Fibroblast of the aortic adventitia (primary cell): ENCODE measurements at regions not wholly inside any gene's neighbourhood (a gene's known extent, or its start where the extent isn't known, plus 50 kb on each side); places are given as distances from the start of the nearest gene placed in this dataset.

ENCODE experiments used
- DNase-seq: peaks from one replicate; pipeline ENCODE4 v3.0.0-alpha.2; 2010; ENCODE audit warnings: low read depth
- H3K4me3 ChIP-seq: 2 replicates; pipeline ENCODE4 v1.5.1; 2011; ENCODE audit warnings: low read depth, mild to moderate bottlenecking, control low read depth, low read length, moderate library complexity
- CTCF ChIP-seq: IDR thresholded peaks from 2 replicates; pipeline ENCODE4 v1.5.1; 2011; ENCODE audit warnings: mild to moderate bottlenecking, low read length, control low read depth, inconsistent platforms; ENCODE audit not compliant: insufficient read depth

GRCh38 chr11:45354976-45355705 lies 69.0 kb upstream of the SYT13 start:
- peak overlapping the region; percentile 60 for H3K4me3 ChIP-seq
- DNase-seq: peak; percentile 62
- TF ChIP-seq CTCF: no peak

- H3K4me3 ChIP-seq: no peak overlapping the region
- no peak for TF ChIP-seq CTCF
- DNase-seq: no peak
Measured at GRCh38 chr11:45348729-45349128, 62.6 kb upstream of the SYT13 start.

GRCh38 chr11:45347348-45348082 lies 61.4 kb upstream of the SYT13 start:
- no peak for DNase-seq
- no peak for TF ChIP-seq CTCF
- H3K4me3 ChIP-seq: no peak overlapping the region

GRCh38 chr11:45345491-45345890 lies 59.4 kb upstream of the SYT13 start:
- TF ChIP-seq CTCF: no peak
- no peak for DNase-seq

GRCh38 chr11:45344028-45344427 lies 57.9 kb upstream of the SYT13 start:
- H3K4me3 ChIP-seq: no peak overlapping the region
- no peak for DNase-seq
- no peak for TF ChIP-seq CTCF

More at GRCh38 chr11:45345491-45345890, 59.4 kb upstream of the SYT13 start:
- no peak overlapping the region for H3K4me3 ChIP-seq

- H3K4me3 ChIP-seq: no peak overlapping the region
- no peak for TF ChIP-seq CTCF
Measured at GRCh38 chr11:45343444-45343843, 57.3 kb upstream of the SYT13 start.

More at GRCh38 chr11:45343444-45343843, 57.3 kb upstream of the SYT13 start:
- DNase-seq: no peak
